A673 (cell line): ENCODE measurements at regions not wholly inside any gene's neighbourhood (a gene's known extent, or its start where the extent isn't known, plus 50 kb on each side); places are given as distances from the start of the nearest gene placed in this dataset.

ENCODE experiments used
- CTCF ChIP-seq: fragments of 300-800, 200-600 bp; sonication (generic); conservative IDR thresholded peaks from 2 replicates; pipeline ENCODE4 v1.5.1; 2017; ENCODE audit warnings: low read depth, mild to moderate bottlenecking, antibody characterized with exemption, low read length, moderate library complexity, mixed read lengths
- EZH2 ChIP-seq: fragments of 200-600 bp; sonication (generic); IDR thresholded peaks from 2 replicates; pipeline ENCODE4 v1.6.1; 2017; ENCODE audit warnings: borderline replicate concordance, low read depth, mild to moderate bottlenecking, mixed read lengths, antibody characterized with exemption, low read length; ENCODE audit not compliant: poor library complexity, severe bottlenecking

- no peak for TF ChIP-seq CTCF
- no peak for TF ChIP-seq EZH2
Observed at GRCh38 chr4:41413670-41414411, 124.1 kb upstream of the LIMCH1 start.
